Uterus (tissue), 3 donors: ENCODE measurements at regions not wholly inside any gene's neighbourhood (a gene's known extent, or its start where the extent isn't known, plus 50 kb on each side); places are given as distances from the start of the nearest gene placed in this dataset.

Source experiments
- DNase-seq, 2 donors: peaks; one replicate each; pipeline ENCODE4 v3.0.0-alpha.2; 2019 to 2020
- H3K27ac ChIP-seq, 2 donors: fragments of 200-600 bp; sonication (generic); 1 replicate in 1 of 2; 2 replicates in 1 of 2; pipeline ENCODE4 v1.5.1; 2016 to 2018
- H3K27me3 ChIP-seq, 2 donors: fragments of 200-600 bp; sonication (generic); one replicate each; pipeline ENCODE4 v1.5.1; 2018 to 2019; ENCODE audit warnings: control low read depth in 1 of 2
- H3K36me3 ChIP-seq, 2 donors: fragments of 200-600 bp; sonication (generic); one replicate each; pipeline ENCODE4 v1.5.1; 2019; ENCODE audit warnings: control low read depth in 1 of 2
- H3K4me1 ChIP-seq, 2 donors: fragments of 200-600 bp; sonication (generic); one replicate each; pipeline ENCODE4 v1.5.1; 2018 to 2019; ENCODE audit warnings: control low read depth in 1 of 2
- H3K4me3 ChIP-seq, 2 donors: fragments of 200-600 bp; sonication (generic); 1 replicate in 1 of 2; 2 replicates in 1 of 2; pipeline ENCODE4 v1.5.1; 2018 to 2019; ENCODE audit warnings: mild to moderate bottlenecking in 1 of 2
- H3K9me3 ChIP-seq, 2 donors: fragments of 200-600 bp; sonication (generic); one replicate each; pipeline ENCODE4 v1.5.1; 2019; ENCODE audit warnings: control low read depth in 1 of 2
- CTCF ChIP-seq, 4 experiments: fragments of 200-600 bp in 2 of 4; fragments of 450-650 bp in 2 of 4; sonication (generic) in 2 of 4; IDR thresholded peaks; one replicate each; pipeline ENCODE4 v1.5.1; 2016 to 2019; ENCODE audit warnings: antibody characterized with exemption in 4 of 4, mild to moderate bottlenecking in 2 of 4, moderate library complexity in 1 of 4
- POLR2A ChIP-seq, 2 donors: fragments of 450-650 bp; IDR thresholded peaks; one replicate each; pipeline ENCODE4 v1.6.1; 2016; ENCODE audit warnings: antibody characterized with exemption in 2 of 2, mild to moderate bottlenecking in 1 of 2, moderate library complexity in 1 of 2
- intact Hi-C: fragments of 100-400 bp; cut with DNase I; formaldehyde crosslinking; loops from one replicate; pipeline ENCODE4 v1.15.1; 2023; ENCODE audit warnings: low total_unique reads
- donor health status: DM: yes; HTN: yes; CAD: no.

- Histone ChIP-seq H3K4me1 (no peaks in the 10 kb centered on the region), H3K27ac (peak overlapping the region; percentile 60 to 81), H3K9me3 (no peaks in the 10 kb centered on the region), H3K27me3 (no peaks in the 10 kb centered on the region), H3K36me3 (no peaks in the 10 kb centered on the region), H3K4me3 (no peak overlapping the region)
- DNase-seq, result no peak
- intact Hi-C loops, result no loop called here
- TF ChIP-seq CTCF (IDR thresholded peaks at IDR 0.05), result no peak
These were observed 703.5 kb upstream of the CITED2 start for GRCh38 chr6:140077827-140078560.

- intact Hi-C loops, result no loop called here
- DNase-seq, result no peak
- no peak overlapping the region for H3K4me3 ChIP-seq
- H3K9me3 ChIP-seq, result no peaks in the 10 kb centered on the region
- no peak overlapping the region for H3K27ac ChIP-seq
- H3K36me3 ChIP-seq, result no peaks in the 10 kb centered on the region
- TF ChIP-seq CTCF (IDR thresholded peaks at IDR 0.05), result no peak
- no peak for TF ChIP-seq POLR2A (IDR thresholded peaks at IDR 0.05)
- H3K4me1 ChIP-seq, result no peaks in the 10 kb centered on the region
- no peaks in the 10 kb centered on the region for H3K27me3 ChIP-seq
These were observed 701.7 kb upstream of the CITED2 start for GRCh38 chr6:140076105-140076504.

GRCh38 chr6:140073456-140073855, 699.0 kb upstream of the CITED2 start:
- H3K4me3 ChIP-seq, result no peak overlapping the region
- DNase-seq, result no peak
- TF ChIP-seq POLR2A (IDR thresholded peaks at IDR 0.05) (no peak), CTCF (IDR thresholded peaks at IDR 0.05) (no peak)
- no peaks in the 10 kb centered on the region for H3K27me3 ChIP-seq
- intact Hi-C loops, result no loop called here
- H3K4me1 ChIP-seq, result no peaks in the 10 kb centered on the region
- H3K27ac ChIP-seq, result no peak overlapping the region
- H3K9me3 ChIP-seq, result no peaks in the 10 kb centered on the region
- H3K36me3 ChIP-seq, result no peaks in the 10 kb centered on the region

- no peaks in the 10 kb centered on the region for H3K9me3 ChIP-seq
- H3K27ac ChIP-seq, result no peak overlapping the region
- no peak overlapping the region for H3K4me3 ChIP-seq
- TF ChIP-seq CTCF (IDR thresholded peaks at IDR 0.05), result no peak
- no peak for TF ChIP-seq POLR2A (IDR thresholded peaks at IDR 0.05)
- no peaks in the 10 kb centered on the region for H3K27me3 ChIP-seq
- H3K36me3 ChIP-seq, result no peaks in the 10 kb centered on the region
- DNase-seq, result no peak
- no peaks in the 10 kb centered on the region for H3K4me1 ChIP-seq
- intact Hi-C loops, result no loop called here
These were observed 697.2 kb upstream of the CITED2 start for GRCh38 chr6:140071601-140072062.

- intact Hi-C loops, result no loop called here
- TF ChIP-seq POLR2A (IDR thresholded peaks at IDR 0.05) (no peak), CTCF (IDR thresholded peaks at IDR 0.05) (no peak)
- no peaks in the 10 kb centered on the region for H3K36me3 ChIP-seq
- H3K4me1 ChIP-seq, result no peaks in the 10 kb centered on the region
- H3K27ac ChIP-seq, result no peak overlapping the region
- H3K9me3 ChIP-seq, result no peaks in the 10 kb centered on the region
- no peak for DNase-seq
- H3K27me3 ChIP-seq, result no peaks in the 10 kb centered on the region
- H3K4me3 ChIP-seq, result no peak overlapping the region
These were observed 696.5 kb upstream of the CITED2 start for GRCh38 chr6:140070846-140071473.
